ENCODE measurements at regions not wholly inside any gene's neighbourhood (a gene's known extent, or its start where the extent isn't known, plus 50 kb on each side); places are given as distances from the start of the nearest gene placed in this dataset.

DNA sequence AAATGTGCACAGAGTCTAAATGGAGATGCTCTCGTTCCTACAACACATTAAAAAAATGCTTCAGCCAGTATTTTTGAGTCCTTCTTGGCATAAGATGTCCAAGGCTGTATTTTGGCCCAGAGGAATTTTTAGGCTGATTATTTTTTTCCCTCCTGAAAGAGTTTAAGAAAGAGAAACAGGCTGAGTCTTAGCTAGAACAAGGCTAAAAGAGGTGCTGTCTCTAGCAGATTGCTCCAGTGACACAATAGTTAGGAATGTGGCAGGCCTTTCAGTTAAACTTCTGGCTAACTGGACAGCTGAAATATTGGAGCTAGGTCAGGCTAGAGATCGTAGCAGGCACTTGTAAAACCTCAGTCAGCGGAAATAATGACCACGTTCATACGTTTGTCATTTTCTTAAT is 271.4 kb upstream of the RARB start:
- Histone ChIP-seq H3K27me3 (ENCODE audit: control insufficient read depth, insufficient read depth, low read length) (no peaks in the 10 kb centered on the region), H3K4me3 (ENCODE audit: low read depth, low read length) (no peak overlapping the region), H3K36me3 (ENCODE audit: control insufficient read depth, insufficient read depth, low read length) (no peaks in the 10 kb centered on the region)
- peak; percentile 49 for DNase-seq (ENCODE audit: low read depth)
- TF ChIP-seq, protein P1, sequence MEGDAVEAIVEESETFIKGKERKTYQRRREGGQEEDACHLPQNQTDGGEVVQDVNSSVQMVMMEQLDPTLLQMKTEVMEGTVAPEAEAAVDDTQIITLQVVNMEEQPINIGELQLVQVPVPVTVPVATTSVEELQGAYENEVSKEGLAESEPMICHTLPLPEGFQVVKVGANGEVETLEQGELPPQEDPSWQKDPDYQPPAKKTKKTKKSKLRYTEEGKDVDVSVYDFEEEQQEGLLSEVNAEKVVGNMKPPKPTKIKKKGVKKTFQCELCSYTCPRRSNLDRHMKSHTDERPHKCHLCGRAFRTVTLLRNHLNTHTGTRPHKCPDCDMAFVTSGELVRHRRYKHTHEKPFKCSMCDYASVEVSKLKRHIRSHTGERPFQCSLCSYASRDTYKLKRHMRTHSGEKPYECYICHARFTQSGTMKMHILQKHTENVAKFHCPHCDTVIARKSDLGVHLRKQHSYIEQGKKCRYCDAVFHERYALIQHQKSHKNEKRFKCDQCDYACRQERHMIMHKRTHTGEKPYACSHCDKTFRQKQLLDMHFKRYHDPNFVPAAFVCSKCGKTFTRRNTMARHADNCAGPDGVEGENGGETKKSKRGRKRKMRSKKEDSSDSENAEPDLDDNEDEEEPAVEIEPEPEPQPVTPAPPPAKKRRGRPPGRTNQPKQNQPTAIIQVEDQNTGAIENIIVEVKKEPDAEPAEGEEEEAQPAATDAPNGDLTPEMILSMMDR (IDR thresholded peaks at IDR 0.05; ENCODE audit: insufficient read depth, low read length, poor library complexity, severe bottlenecking), result no peak

DNA sequence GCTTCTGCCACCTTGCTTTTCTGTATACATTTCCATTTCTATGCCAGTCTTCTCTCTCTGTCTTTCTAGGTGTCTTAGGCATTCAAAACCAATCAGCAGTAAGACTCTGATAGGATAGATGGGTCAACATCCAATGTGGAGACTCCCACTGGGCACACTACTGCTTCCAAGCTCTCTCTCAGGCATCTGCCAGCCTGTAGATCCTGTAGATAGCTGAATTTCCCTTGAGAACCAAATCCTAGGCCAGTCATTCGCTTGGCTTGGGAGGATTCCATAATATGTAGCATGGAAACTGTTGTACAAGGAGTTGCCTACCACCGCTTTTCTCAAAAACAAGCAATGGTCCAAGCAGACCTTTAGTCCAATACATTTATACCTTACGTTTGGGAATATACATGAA is 262.8 kb upstream of the RARB start:
- Histone ChIP-seq H3K4me3 (ENCODE audit: low read depth, low read length) (no peak overlapping the region), H3K36me3 (ENCODE audit: control insufficient read depth, insufficient read depth, low read length) (no peaks in the 10 kb centered on the region), H3K27me3 (ENCODE audit: control insufficient read depth, insufficient read depth, low read length) (no peaks in the 10 kb centered on the region)
- TF ChIP-seq, protein P1 (IDR thresholded peaks at IDR 0.05; ENCODE audit: insufficient read depth, low read length, poor library complexity, severe bottlenecking), result no peak
- no peak for DNase-seq (ENCODE audit: low read depth)

DNA sequence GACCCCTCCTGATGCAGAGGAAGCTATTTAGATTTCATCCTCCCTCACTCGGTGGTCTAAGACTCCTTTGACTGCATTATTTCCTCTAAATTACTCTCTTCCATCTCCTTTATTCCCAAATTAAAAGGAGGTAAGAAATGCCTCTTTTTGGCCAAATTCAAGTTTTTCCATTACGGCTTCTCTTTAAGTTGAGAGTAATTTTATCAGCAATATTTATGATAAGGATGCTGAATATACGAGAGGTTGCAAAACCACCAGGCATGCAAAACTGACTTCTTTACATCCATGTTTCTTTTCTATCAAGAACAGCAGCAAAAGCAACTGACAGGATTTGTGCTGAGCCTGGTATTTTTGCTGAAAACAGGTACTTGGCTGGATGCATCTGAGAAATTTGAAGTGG is 262.0 kb upstream of the RARB start:
- Histone ChIP-seq H3K27me3 (ENCODE audit: control insufficient read depth, insufficient read depth, low read length) (no peaks in the 10 kb centered on the region), H3K36me3 (ENCODE audit: control insufficient read depth, insufficient read depth, low read length) (no peaks in the 10 kb centered on the region), H3K4me3 (ENCODE audit: low read depth, low read length) (no peak overlapping the region)
- no peak for DNase-seq (ENCODE audit: low read depth)
- TF ChIP-seq, protein P1 (IDR thresholded peaks at IDR 0.05; ENCODE audit: insufficient read depth, low read length, poor library complexity, severe bottlenecking), result no peak

DNA sequence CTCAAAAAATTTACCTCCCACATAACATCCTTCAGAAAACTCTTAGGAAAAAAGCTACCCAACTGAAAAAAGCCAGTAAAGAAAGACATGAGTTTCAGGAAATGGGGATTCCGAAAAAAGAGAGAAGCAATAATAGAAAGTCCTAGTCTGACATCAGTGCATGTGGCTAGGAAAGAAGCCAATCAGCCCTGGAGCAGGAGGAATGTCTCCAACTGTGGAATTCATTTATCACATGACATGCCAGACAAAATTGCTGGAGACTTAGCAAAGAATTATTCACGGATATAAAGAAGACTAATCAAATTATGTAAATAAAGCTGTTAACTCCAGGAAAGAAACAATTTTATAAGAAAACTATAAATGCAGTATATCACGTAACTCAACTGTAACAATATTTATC is 258.9 kb upstream of the RARB start:
- TF ChIP-seq, protein P1 (IDR thresholded peaks at IDR 0.05; ENCODE audit: insufficient read depth, low read length, poor library complexity, severe bottlenecking), result no peak
- DNase-seq (ENCODE audit: low read depth), result no peak
- Histone ChIP-seq H3K36me3 (ENCODE audit: control insufficient read depth, insufficient read depth, low read length) (no peaks in the 10 kb centered on the region), H3K4me3 (ENCODE audit: low read depth, low read length) (no peak overlapping the region), H3K27me3 (ENCODE audit: control insufficient read depth, insufficient read depth, low read length) (no peaks in the 10 kb centered on the region)

DNA sequence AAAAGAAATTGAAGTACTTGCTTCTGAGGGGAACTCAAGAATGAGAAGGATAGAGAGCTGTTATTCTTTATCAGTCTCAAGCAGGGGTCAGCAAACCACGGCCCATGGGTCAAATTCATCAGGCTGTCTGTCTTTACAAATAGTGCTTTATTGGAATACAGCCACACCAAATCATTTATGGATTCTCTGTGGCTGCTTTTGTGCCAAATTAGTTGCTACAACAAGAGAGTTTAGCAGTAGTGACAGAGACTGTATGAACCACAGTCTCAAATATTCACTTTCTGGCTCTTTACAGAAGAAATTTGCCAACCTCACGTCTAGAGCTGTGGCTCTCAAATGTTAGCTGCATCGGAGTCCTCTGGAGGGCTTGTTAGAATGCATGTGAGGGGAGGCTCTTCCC is 258.0 kb upstream of the RARB start:
- no peak for DNase-seq (ENCODE audit: low read depth)
- Histone ChIP-seq H3K36me3 (ENCODE audit: control insufficient read depth, insufficient read depth, low read length) (no peaks in the 10 kb centered on the region), H3K4me3 (ENCODE audit: low read depth, low read length) (no peak overlapping the region), H3K27me3 (ENCODE audit: control insufficient read depth, insufficient read depth, low read length) (no peaks in the 10 kb centered on the region)
- TF ChIP-seq, protein P1 (IDR thresholded peaks at IDR 0.05; ENCODE audit: insufficient read depth, low read length, poor library complexity, severe bottlenecking), result no peak

DNA sequence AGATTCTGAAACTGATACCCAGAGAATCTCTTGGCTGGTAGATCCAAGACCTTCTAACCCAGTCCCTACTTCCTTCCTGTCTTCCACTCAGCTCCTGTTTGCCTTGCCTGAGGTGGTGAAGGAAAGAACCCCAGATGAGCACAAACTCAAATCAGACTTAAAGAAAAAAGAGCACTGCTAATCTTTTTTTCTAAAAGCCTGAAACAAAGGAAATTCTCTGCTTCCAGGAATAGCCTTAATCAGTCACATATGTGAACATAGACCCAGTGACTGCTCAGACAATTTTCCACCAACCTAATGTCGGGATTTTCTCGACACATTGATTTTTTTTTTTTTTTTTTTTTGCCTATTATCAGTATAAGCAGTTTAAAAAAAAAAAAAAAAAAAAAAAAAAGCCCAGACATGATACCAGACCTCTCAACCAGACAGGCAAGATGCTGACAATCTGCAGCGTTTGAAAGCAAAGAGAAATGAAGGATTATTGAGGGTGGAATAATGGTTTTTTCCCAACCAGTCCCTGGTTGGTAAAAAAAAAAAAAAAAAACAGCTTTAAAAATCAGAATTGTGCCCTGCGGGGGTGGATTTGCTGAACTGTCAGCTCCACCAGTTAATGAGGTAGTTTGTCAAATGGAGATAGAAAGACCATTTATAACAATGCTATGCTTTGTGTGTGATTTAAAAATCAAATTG is 256.8 kb upstream of the RARB start:
- no peak for DNase-seq (ENCODE audit: low read depth)
- no peaks in the 10 kb centered on the region for H3K27me3 ChIP-seq (ENCODE audit: control insufficient read depth, insufficient read depth, low read length)
- no peak overlapping the region for H3K4me3 ChIP-seq (ENCODE audit: low read depth, low read length)
- TF ChIP-seq, protein P1 (IDR thresholded peaks at IDR 0.05; ENCODE audit: insufficient read depth, low read length, poor library complexity, severe bottlenecking), result no peak
- no peaks in the 10 kb centered on the region for H3K36me3 ChIP-seq (ENCODE audit: control insufficient read depth, insufficient read depth, low read length)
